Fibroblast of pulmonary artery (primary cell): ENCODE measurements at regions not wholly inside any gene's neighbourhood (a gene's known extent, or its start where the extent isn't known, plus 50 kb on each side); places are given as distances from the start of the nearest gene placed in this dataset.

Experiments
- DNase-seq: peaks from one replicate; pipeline ENCODE4 v3.0.0-alpha.2; 2010; ENCODE audit warnings: low read depth
- H3K4me3 ChIP-seq: replicated peaks from 2 replicates; pipeline ENCODE4 v1.5.1; 2011; ENCODE audit warnings: low read depth, mild to moderate bottlenecking, control low read depth, low read length, moderate library complexity
- CTCF ChIP-seq: IDR thresholded peaks from 2 replicates; pipeline ENCODE4 v1.5.1; 2011; ENCODE audit warnings: mild to moderate bottlenecking, control low read depth, low read length, inconsistent platforms; ENCODE audit errors: missing control alignments

- no peak for TF ChIP-seq CTCF
- DNase-seq, result no peak
- H3K4me3 ChIP-seq, result no peak overlapping the region
These were observed 268.7 kb downstream of the LOXHD1 start for GRCh38 chr18:46388286-46388685.

- no peak for DNase-seq
- H3K4me3 ChIP-seq, result no peak overlapping the region
- no peak for TF ChIP-seq CTCF
These were observed 264.4 kb downstream of the LOXHD1 start for GRCh38 chr18:46392576-46392975.

GRCh38 chr18:46393230-46393629, 263.8 kb downstream of the LOXHD1 start:
- no peak for DNase-seq
- no peak overlapping the region for H3K4me3 ChIP-seq
- TF ChIP-seq CTCF, result no peak

GRCh38 chr18:46393961-46394360, 263.1 kb downstream of the LOXHD1 start:
- no peak for DNase-seq
- no peak for TF ChIP-seq CTCF
- H3K4me3 ChIP-seq, result no peak overlapping the region

GRCh38 chr18:46395795-46396194, 261.2 kb downstream of the LOXHD1 start:
- DNase-seq, result no peak
- H3K4me3 ChIP-seq, result no peak overlapping the region
- no peak for TF ChIP-seq CTCF

GRCh38 chr18:46397174-46397573, 259.8 kb downstream of the LOXHD1 start:
- TF ChIP-seq CTCF, result no peak
- DNase-seq, result no peak
- H3K4me3 ChIP-seq, result no peak overlapping the region

- H3K4me3 ChIP-seq, result no peak overlapping the region
- no peak for TF ChIP-seq CTCF
- DNase-seq, result no peak
These were observed 259.0 kb downstream of the LOXHD1 start for GRCh38 chr18:46398005-46398404.
